GM19238 (cell line): ENCODE measurements at regions not wholly inside any gene's neighbourhood (a gene's known extent, or its start where the extent isn't known, plus 50 kb on each side); places are given as distances from the start of the nearest gene placed in this dataset.

Source experiments
- DNase-seq: peaks from one replicate; pipeline ENCODE4 v3.0.0; 2011; ENCODE audit warnings: low spot score; ENCODE audit not compliant: insufficient read length

GRCh38 chr13:79831556-79831955 is 350.6 kb downstream of the NDFIP2 start:
- no peak for DNase-seq

DNA sequence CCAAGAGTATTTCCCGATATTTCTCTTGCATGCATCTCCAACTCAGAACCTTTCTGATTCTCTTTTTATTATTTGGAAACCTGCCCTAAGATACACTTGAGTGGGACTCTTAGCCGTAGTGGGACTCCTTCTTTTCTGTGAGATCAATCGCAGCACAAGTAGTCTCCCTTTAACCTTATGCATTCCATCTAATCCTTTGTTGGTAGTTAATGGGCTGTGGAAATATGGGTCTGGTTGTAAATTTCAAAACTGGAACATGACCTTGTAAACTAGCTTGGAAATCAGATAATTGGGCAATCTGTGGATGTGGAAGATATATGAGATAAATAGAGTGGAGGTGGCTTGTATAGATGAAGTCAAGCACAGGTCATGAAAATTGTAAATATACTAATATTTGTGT is 350.0 kb downstream of the NDFIP2 start:
- DNase-seq = no peak

GRCh38 chr13:79830426-79830825 is 349.5 kb downstream of the NDFIP2 start:
- DNase-seq = no peak

DNA sequence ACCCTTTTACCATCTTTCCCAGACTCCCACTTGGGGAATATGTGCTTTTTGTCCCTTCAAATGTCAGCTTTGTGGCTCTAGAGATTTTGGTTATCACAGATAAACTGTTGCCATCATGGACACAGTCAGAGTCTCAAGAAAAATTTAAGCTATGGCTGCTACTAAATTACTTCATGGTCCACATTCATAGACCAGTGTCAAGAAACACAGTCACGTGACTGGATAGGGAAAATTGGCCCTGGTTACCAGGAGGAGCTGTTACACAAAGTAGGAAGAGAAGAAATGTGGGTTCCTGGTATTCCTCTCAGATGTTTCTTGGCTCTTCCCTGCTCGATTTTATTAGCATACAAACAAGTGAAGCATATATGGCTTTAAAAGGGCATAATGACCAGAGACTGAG is 348.9 kb downstream of the NDFIP2 start:
- DNase-seq = no peak

- no peak for DNase-seq
These were observed 345.0 kb downstream of the NDFIP2 start for GRCh38 chr13:79825959-79826358.

DNA sequence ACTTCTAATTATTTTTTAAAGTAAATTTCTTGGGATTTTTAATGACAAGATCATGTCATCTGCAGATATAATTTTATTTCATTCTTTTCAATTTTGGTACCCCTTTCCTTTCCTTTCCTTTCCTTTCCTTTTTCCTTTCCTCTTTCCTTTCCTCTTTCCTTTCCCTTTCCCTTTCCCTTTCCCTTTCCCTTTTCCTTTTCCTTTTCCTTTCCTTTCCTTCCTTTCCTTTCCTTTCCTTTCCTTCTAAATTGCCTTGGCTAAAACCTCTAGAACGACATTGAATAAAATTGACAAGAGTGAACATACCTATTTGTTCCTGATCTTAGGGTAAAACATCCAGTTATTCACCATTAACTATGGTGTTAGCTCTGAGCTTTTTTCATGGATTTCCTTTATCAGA is 334.1 kb downstream of the NDFIP2 start:
- DNase-seq = no peak

GRCh38 chr13:79812070-79812850 is 331.3 kb downstream of the NDFIP2 start:
- DNase-seq = no peak

- no peak for DNase-seq
These were observed 330.2 kb downstream of the NDFIP2 start for GRCh38 chr13:79811170-79811569.

- DNase-seq = no peak
These were observed 329.7 kb downstream of the NDFIP2 start for GRCh38 chr13:79810669-79811068.

GRCh38 chr13:79810018-79810417 is 329.1 kb downstream of the NDFIP2 start:
- no peak for DNase-seq

GRCh38 chr13:79808475-79808874 is 327.5 kb downstream of the NDFIP2 start:
- no peak for DNase-seq

GRCh38 chr13:79807554-79807953 is 326.6 kb downstream of the NDFIP2 start:
- no peak for DNase-seq

DNA sequence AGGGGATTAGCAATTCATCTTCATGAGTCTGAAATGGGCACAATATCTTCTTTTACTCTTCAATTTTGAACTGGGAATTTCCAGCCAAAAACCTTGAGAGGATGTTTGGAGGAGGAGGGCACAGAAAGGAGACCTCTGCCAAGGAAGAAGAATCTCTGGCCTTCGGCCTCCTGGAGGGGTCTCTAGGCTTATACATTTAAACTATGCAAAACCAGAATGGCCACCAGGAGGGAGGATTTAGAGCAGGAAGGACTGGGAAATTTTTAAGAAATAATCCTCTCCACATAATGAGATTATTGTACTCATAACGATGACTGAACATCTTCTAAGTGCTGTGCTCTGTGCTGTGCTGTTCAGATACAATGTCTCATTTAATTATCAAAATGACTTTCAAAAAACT is 325.9 kb downstream of the NDFIP2 start:
- DNase-seq = no peak

GRCh38 chr13:79805317-79805716 is 324.4 kb downstream of the NDFIP2 start:
- DNase-seq = no peak

GRCh38 chr13:79803989-79804388 is 323.0 kb downstream of the NDFIP2 start:
- no peak for DNase-seq

- no peak for DNase-seq
These were observed 322.3 kb downstream of the NDFIP2 start for GRCh38 chr13:79803296-79803695.

- no peak for DNase-seq
These were observed 321.6 kb downstream of the NDFIP2 start for GRCh38 chr13:79802389-79803085.

DNA sequence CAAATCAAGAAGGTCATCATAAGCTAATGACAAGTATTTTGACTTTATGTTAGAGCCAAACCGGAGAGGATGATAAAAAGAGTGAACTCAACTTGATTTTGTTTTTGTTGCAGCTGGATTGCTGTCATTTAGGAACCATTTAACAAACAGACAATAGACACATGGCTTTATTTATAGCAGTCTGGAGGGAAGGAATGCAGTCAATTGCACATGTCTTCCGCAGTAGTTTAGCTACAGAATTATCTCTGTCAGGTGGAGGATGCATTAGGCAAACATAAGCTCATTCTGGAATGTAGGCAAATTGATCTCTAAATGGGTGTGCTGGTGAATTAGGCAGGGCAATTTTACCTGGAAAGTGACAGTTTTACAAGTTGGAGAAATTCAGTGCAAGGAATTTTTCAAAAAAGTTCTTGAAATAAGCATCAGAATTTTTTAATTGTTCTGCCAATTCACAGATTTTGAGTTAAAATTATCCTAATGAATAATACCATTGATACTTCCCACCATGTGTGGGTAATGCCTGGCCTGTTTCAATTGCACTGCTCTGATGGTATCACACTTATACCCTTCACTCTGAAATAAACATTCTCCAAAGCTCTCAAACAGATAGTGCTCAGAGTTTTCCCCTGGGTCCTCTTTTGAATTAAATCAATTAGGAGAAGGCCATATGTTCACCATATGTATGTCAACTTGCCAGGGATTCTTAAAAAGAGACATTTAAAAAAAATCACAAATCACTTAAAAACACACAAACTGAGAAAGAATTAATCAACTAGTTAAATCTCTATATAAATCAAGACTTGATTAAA is 318.3 kb downstream of the NDFIP2 start:
- DNase-seq = no peak

DNA sequence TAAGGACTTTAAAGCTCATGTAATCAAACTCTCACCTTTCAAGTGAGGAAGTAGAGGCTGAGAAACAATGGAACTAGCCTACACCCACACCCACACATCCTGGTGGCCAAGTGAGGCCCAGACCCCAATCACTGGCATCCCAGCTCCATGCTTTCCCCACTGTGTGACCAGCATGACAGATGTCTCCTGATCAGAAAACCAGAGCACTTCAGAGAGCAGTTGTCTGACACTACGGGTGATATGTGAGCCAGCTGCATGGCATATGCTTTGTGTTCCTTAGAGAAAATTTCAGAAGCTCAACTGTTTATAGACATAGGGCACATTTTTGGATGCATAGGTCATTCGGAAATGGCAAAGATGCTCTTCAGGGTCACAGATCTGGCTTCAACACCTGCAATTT is 315.2 kb downstream of the NDFIP2 start:
- no peak for DNase-seq

DNA sequence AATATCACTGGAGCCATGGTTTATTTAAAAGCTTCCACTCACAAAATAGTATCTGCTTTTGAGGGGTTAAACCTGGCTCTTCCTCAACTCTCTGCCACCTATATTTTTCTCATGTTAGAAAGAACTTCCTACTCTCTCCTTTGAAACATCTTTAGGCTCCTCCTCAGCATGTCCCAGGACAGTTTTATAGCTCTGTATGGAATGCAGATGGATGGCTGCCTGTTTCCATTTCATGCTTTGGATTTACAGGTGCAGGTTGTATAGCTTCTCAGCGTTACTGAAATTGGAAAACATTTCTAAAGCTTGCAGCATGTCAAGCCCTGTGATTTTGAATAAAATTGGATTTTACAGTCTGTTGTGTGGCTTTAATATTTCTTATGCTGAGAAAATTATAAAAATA is 314.0 kb downstream of the NDFIP2 start:
- no peak for DNase-seq

GRCh38 chr13:79792716-79793115 is 311.8 kb downstream of the NDFIP2 start:
- no peak for DNase-seq

- no peak for DNase-seq
These were observed 310.6 kb downstream of the NDFIP2 start for GRCh38 chr13:79791471-79792042.
